ENCODE measurements at regions not wholly inside any gene's neighbourhood (a gene's known extent, or its start where the extent isn't known, plus 50 kb on each side); places are given as distances from the start of the nearest gene placed in this dataset.

DNA sequence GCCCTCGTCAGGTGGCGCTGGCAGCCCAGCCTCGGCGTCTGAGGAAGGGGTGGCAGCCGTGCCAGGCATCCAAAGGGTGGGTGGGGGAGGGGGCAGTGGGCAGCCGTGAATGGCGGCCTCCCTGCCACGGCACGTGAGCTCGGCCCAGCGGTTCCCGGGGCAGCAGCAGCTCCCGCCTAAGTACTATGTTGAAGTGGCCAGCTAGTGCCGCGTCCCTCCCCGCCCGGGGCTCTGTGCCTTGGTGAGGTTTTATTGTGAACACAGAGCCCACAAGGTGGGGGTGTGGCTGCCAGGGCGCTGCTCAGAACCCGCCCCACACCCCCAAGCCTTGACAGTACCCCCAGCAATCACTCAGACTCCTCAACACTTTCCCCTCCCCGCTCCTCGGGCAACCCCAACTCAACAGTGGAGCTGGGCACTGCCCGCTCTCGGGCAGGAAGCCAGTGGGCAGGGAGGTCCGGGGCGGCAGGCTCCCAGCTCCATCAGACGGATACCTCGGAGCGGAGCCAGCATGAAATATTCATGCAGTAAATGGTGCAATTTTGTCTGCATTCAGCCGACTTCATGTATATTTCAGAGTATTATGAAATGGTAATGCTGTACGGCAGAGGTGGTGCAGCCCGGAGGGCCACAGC is 80.4 kb downstream of the ENGASE start:
- Histone ChIP-seq H3K27me3 (ENCODE audit: insufficient read depth, low read length, poor library complexity, severe bottlenecking) (no peaks in the 10 kb centered on the region), H3K9me2 (replicated peaks; ENCODE audit: low read depth, low read length) (no peaks in the 10 kb centered on the region), H3K4me3 (ENCODE audit: low read length, poor library complexity, severe bottlenecking) (no peak overlapping the region), H3K9ac (ENCODE audit: low read depth, low read length, poor library complexity, severe bottlenecking) (no peak overlapping the region), H3K9me3 (ENCODE audit: insufficient read depth, low read depth, low read length) (no peaks in the 10 kb centered on the region), H3K36me3 (ENCODE audit: insufficient read depth, low read length) (no peaks in the 10 kb centered on the region), H3K4me2 (ENCODE audit: low read depth, low read length, poor library complexity, severe bottlenecking) (no peak overlapping the region), H3F3A (ENCODE audit: low read depth) (no peaks in the 10 kb centered on the region), H3K4me1 (ENCODE audit: insufficient read depth, low read length, poor library complexity, severe bottlenecking) (no peaks in the 10 kb centered on the region), H2AFZ (ENCODE audit: low read length) (no peak overlapping the region), H4K20me1 (ENCODE audit: insufficient read depth, low read length, poor library complexity, severe bottlenecking) (no peaks in the 10 kb centered on the region), H3K79me2 (ENCODE audit: insufficient read depth, low read length) (no peaks in the 10 kb centered on the region)
- TF ChIP-seq, protein P1, sequence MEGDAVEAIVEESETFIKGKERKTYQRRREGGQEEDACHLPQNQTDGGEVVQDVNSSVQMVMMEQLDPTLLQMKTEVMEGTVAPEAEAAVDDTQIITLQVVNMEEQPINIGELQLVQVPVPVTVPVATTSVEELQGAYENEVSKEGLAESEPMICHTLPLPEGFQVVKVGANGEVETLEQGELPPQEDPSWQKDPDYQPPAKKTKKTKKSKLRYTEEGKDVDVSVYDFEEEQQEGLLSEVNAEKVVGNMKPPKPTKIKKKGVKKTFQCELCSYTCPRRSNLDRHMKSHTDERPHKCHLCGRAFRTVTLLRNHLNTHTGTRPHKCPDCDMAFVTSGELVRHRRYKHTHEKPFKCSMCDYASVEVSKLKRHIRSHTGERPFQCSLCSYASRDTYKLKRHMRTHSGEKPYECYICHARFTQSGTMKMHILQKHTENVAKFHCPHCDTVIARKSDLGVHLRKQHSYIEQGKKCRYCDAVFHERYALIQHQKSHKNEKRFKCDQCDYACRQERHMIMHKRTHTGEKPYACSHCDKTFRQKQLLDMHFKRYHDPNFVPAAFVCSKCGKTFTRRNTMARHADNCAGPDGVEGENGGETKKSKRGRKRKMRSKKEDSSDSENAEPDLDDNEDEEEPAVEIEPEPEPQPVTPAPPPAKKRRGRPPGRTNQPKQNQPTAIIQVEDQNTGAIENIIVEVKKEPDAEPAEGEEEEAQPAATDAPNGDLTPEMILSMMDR (conservative IDR thresholded peaks at IDR 0.05; ENCODE audit: low read length): no peak
- no peak for TF ChIP-seq EZH2phosphoT487 (IDR thresholded peaks at IDR 0.05; ENCODE audit: borderline replicate concordance)

DNA sequence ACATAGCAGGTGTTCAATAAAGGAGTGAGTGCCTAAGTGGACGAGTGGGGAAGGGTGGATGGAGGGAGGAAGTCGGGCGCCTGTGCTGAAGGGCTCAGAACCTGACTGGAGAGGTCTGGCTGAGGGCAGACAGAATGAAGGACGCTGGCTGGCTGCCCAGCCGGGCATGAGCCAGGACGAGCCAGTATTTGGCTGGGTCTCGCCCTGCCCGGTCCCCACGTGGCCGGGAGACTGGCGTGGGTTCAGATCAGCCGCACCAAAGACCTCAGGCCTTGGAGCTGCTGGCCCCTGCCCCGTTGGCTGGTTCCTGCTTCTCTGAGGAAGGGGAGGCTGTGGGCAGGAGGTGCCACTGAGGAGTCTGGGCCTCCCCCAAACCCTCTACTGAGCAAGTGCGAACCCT is 79.8 kb downstream of the ENGASE start:
- Histone ChIP-seq H3K9ac (ENCODE audit: low read depth, low read length, poor library complexity, severe bottlenecking) (no peak overlapping the region), H2AFZ (ENCODE audit: low read length) (no peak overlapping the region), H3K27me3 (ENCODE audit: insufficient read depth, low read length, poor library complexity, severe bottlenecking) (no peaks in the 10 kb centered on the region), H3K4me3 (ENCODE audit: low read length, poor library complexity, severe bottlenecking) (no peak overlapping the region), H3K9me3 (ENCODE audit: insufficient read depth, low read depth, low read length) (no peaks in the 10 kb centered on the region), H3K79me2 (ENCODE audit: insufficient read depth, low read length) (no peaks in the 10 kb centered on the region), H3K36me3 (ENCODE audit: insufficient read depth, low read length) (no peaks in the 10 kb centered on the region), H3K4me1 (ENCODE audit: insufficient read depth, low read length, poor library complexity, severe bottlenecking) (no peaks in the 10 kb centered on the region), H3K9me2 (replicated peaks; ENCODE audit: low read depth, low read length) (no peaks in the 10 kb centered on the region), H3K4me2 (ENCODE audit: low read depth, low read length, poor library complexity, severe bottlenecking) (no peak overlapping the region), H3F3A (ENCODE audit: low read depth) (no peaks in the 10 kb centered on the region), H4K20me1 (ENCODE audit: insufficient read depth, low read length, poor library complexity, severe bottlenecking) (no peaks in the 10 kb centered on the region)
- no peak for TF ChIP-seq EZH2phosphoT487 (IDR thresholded peaks at IDR 0.05; ENCODE audit: borderline replicate concordance)
- TF ChIP-seq, protein P1 (conservative IDR thresholded peaks at IDR 0.05; ENCODE audit: low read length): no peak

DNA sequence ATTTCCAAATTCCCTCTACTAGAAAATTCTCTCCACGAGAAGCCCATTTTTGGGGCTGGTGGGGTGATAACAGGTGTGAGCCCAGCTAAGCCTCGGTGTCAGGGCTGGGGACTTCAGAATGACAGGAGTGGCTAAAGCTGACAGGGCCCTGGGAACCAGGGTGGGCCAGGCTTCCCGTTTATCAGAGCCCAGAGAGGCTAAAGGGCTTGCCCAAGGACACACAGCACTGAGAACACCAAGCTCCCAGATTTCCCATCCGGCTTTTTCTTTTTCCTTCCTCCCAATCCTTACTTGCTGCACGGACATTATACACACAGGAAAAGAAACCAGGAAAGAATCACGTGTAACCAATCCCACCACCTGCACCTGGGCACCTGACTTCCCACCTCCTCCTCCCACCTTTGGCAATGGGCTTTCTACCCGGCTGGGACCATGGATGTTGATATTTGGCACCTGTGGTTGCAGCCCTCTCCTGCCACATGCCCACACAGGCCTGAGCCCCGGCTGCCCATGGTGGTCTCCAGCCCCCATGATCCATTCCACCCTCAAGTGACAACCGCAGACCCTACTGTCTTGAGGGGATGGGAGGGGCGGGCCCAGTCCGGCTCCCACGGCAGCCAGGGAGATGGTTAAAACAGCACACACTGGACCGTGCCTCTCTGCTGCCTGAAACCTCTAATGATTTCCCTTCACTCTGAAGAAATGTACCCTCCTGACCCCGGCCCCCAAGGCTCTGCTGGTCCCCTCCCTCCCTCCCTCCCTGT is 78.9 kb downstream of the ENGASE start:
- Histone ChIP-seq H3F3A (ENCODE audit: low read depth) (no peaks in the 10 kb centered on the region), H2AFZ (ENCODE audit: low read length) (no peak overlapping the region), H3K36me3 (ENCODE audit: insufficient read depth, low read length) (no peaks in the 10 kb centered on the region)

More for the DNA sequence above, 78.9 kb downstream of the ENGASE start:
- H3K4me1 ChIP-seq (ENCODE audit: insufficient read depth, low read length, poor library complexity, severe bottlenecking): no peaks in the 10 kb centered on the region
- H4K20me1 ChIP-seq (ENCODE audit: insufficient read depth, low read length, poor library complexity, severe bottlenecking): no peaks in the 10 kb centered on the region
- H3K4me2 ChIP-seq (ENCODE audit: low read depth, low read length, poor library complexity, severe bottlenecking): no peak overlapping the region
- no peaks in the 10 kb centered on the region for H3K27me3 ChIP-seq (ENCODE audit: insufficient read depth, low read length, poor library complexity, severe bottlenecking)
- no peak overlapping the region for H3K4me3 ChIP-seq (ENCODE audit: low read length, poor library complexity, severe bottlenecking)
- H3K79me2 ChIP-seq (ENCODE audit: insufficient read depth, low read length): no peaks in the 10 kb centered on the region
- TF ChIP-seq, protein P1 (conservative IDR thresholded peaks at IDR 0.05; ENCODE audit: low read length): no peak
- no peak for TF ChIP-seq EZH2phosphoT487 (IDR thresholded peaks at IDR 0.05; ENCODE audit: borderline replicate concordance)
- H3K9me2 ChIP-seq (replicated peaks; ENCODE audit: low read depth, low read length): no peaks in the 10 kb centered on the region
- no peaks in the 10 kb centered on the region for H3K9me3 ChIP-seq (ENCODE audit: insufficient read depth, low read depth, low read length)
- H3K9ac ChIP-seq (ENCODE audit: low read depth, low read length, poor library complexity, severe bottlenecking): no peak overlapping the region
